ENCODE measurements at regions not wholly inside any gene's neighbourhood (a gene's known extent, or its start where the extent isn't known, plus 50 kb on each side); places are given as distances from the start of the nearest gene placed in this dataset.
"Not testable (repeated sequence)": the region's sequence is repeated elsewhere in the genome, so short reads cannot be mapped to it uniquely, and the experiment has no call there.

- ATAC-seq (ENCODE audit: poor library complexity) (no peak), DNase-seq (no peak)
- intact Hi-C loops (cut with DNase I): no loop called here
Measured at GRCh38 chr11:29244355-29244754, 772.5 kb downstream of the KCNA4 start.

- intact Hi-C loops (cut with DNase I): no loop called here
- DNase-seq (no peak), ATAC-seq (ENCODE audit: poor library complexity) (no peak)
Measured at GRCh38 chr11:29243616-29244015, 773.2 kb downstream of the KCNA4 start.

- intact Hi-C loops (cut with DNase I): no loop called here
- no peak for DNase-seq
- no peak for ATAC-seq (ENCODE audit: poor library complexity)
Measured at GRCh38 chr11:29231991-29232390, 784.8 kb downstream of the KCNA4 start.

DNA sequence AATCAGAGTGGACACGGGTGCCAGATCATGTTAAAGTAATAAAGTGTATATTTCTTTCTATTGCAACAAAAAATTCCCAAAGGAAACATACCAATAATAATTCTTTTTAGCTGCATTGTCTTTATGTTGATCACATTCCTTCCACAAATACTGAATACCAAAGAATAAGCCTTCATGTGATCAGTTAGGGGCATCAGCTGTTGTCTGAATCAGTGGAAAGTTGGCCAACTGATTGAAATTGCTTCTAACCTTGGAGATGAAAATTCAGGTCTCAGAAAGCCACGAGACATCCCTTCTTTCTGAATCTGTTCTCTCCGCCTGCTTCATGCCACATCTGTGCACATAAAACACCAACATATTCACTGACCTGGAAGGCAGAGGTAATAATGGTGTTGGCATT, 785.2 kb downstream of the KCNA4 start:
- DNase-seq (no peak), ATAC-seq (ENCODE audit: poor library complexity) (no peak)
- intact Hi-C loops (cut with DNase I): no loop called here

- DNase-seq: no peak
- intact Hi-C loops (cut with DNase I): no loop called here
- no peak for ATAC-seq (ENCODE audit: poor library complexity)
Measured at GRCh38 chr11:29227811-29228210, 789.0 kb downstream of the KCNA4 start.

DNA sequence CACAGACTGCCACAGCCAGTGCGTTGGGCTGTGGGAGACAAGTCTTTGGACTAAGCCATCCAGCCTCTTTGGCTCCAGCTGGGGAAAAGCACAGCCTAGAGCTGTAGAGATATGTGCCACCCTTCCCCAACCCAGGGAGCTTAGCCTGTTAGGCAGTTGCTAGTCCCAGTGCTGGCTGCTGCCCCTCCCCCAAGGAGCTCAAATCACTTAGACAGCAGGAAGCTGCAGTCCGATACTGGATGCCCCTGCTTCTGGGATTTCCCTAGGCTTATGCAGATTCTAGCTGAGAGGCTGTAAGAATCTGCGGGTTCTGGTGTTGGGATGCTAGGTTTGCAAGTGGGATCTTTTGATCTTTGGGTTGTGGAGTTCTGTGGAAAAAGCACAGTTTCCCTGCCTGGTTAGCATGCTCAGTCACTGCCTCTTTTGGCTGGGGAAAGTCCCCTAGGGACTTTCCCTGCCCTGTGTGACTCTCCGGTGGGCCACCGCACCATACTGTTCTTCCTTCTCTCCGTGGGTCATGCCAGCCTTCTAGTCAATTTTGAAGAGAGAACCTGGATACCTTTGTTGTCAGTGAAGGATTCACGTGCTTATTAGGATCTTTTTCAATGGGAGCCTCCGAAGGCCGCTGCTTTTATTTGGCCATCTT, 792.0 kb downstream of the KCNA4 start:
- ATAC-seq (ENCODE audit: poor library complexity): no peak
- intact Hi-C loops (cut with DNase I): no loop called here
- DNase-seq: peak; percentile 30

- ATAC-seq (ENCODE audit: poor library complexity); DNase-seq; intact Hi-C loops (cut with DNase I): not testable (repeated sequence)
Measured at GRCh38 chr11:29219531-29219930, 797.3 kb downstream of the KCNA4 start.

DNA sequence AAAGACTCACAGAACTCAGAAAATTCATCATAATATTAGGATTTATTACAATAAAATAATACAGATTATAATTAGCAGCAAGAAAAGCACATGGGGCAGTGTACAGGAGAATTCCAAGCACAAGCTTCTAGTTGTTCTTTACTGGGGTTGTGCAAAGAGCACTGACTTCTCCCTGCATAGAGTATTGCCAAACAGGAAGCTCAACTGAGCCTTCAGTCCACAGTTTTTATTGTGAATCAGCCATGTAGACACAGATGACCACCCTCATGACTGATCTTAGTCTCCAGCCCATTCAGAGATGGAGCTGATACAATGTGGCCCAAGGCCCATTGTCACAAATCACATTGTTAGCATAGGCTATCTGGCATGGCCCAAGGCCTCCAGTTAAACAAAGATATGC, 798.9 kb downstream of the KCNA4 start:
- intact Hi-C loops (cut with DNase I): no loop called here
- ATAC-seq (ENCODE audit: poor library complexity): no peak
- DNase-seq: no peak

DNA sequence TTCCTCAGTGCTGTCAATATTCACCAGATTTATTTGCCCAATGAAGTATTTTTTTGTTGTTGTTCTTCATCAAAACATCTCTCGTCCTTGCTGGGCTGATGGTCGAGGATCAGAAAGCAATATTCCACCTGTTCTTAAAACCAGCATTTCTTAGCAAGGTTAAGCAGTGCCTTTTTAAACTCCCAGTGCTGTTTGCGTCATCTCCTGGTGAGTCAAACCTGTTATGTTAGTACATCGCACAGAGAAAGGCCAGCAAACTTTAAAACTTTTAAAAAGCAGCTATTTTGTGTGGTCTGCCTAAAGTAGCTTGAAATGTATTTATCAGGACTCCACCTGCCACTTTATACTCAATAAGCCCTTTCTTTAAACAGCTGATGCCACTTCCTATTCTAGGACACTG, 802.0 kb downstream of the KCNA4 start:
- ATAC-seq (ENCODE audit: poor library complexity): no peak
- DNase-seq: no peak
- intact Hi-C loops (cut with DNase I): no loop called here

DNA sequence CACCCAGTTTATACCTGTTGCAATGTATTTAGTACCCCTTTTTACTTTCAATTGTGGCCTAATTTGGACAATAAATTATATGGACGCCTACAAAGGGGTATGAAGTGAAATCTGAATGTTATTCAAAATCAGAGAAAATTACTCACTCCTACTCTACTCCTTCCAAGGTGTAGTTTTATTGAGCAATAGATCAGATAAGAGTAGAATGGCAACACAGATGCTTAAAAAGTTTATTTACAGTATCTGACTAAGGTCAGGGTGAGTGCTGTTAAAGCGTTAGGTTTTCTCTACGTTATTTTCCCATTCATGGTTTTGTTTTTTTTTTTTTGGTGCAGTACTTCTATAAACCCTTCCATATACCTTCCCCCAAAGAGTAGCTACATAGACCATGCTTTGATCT, 805.6 kb downstream of the KCNA4 start:
- DNase-seq (no peak), ATAC-seq (ENCODE audit: poor library complexity) (no peak)
- intact Hi-C loops (cut with DNase I): no loop called here

DNA sequence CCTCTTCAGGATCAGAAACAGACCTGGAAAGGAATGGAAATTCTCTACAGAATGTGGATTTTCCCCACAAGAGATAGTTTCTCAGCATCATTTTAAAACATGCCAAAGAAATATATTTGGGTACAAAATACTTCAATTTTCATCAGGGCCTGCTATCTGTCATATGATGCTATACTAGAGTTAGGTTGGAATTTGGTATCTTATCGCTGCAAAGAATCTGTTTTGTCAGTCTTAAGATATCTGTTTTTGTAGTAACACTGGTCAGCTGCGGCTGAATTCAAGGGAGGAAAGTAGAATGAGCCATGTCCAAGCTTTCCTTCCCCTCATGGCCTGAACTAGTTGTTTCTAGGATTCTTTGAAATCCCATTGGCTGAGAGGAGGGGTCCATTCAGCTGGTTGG, 806.4 kb downstream of the KCNA4 start:
- intact Hi-C loops (cut with DNase I): no loop called here
- DNase-seq (no peak), ATAC-seq (ENCODE audit: poor library complexity) (no peak)

GRCh38 chr11:29208117-29208516, 808.7 kb downstream of the KCNA4 start:
- ATAC-seq (ENCODE audit: poor library complexity) (no peak), DNase-seq (no peak)
- intact Hi-C loops (cut with DNase I): no loop called here

GRCh38 chr11:29200791-29201562, 815.9 kb downstream of the KCNA4 start:
- DNase-seq (no peak), ATAC-seq (ENCODE audit: poor library complexity) (no peak)
- intact Hi-C loops (cut with DNase I): no loop called here

- DNase-seq: no peak
- ATAC-seq (ENCODE audit: poor library complexity): no peak
- intact Hi-C loops (cut with DNase I): no loop called here
Measured at GRCh38 chr11:29190313-29190712, 826.5 kb downstream of the KCNA4 start.

GRCh38 chr11:29187215-29187614, 829.6 kb downstream of the KCNA4 start:
- no peak for DNase-seq
- intact Hi-C loops (cut with DNase I): no loop called here
- ATAC-seq (ENCODE audit: poor library complexity): no peak

DNA sequence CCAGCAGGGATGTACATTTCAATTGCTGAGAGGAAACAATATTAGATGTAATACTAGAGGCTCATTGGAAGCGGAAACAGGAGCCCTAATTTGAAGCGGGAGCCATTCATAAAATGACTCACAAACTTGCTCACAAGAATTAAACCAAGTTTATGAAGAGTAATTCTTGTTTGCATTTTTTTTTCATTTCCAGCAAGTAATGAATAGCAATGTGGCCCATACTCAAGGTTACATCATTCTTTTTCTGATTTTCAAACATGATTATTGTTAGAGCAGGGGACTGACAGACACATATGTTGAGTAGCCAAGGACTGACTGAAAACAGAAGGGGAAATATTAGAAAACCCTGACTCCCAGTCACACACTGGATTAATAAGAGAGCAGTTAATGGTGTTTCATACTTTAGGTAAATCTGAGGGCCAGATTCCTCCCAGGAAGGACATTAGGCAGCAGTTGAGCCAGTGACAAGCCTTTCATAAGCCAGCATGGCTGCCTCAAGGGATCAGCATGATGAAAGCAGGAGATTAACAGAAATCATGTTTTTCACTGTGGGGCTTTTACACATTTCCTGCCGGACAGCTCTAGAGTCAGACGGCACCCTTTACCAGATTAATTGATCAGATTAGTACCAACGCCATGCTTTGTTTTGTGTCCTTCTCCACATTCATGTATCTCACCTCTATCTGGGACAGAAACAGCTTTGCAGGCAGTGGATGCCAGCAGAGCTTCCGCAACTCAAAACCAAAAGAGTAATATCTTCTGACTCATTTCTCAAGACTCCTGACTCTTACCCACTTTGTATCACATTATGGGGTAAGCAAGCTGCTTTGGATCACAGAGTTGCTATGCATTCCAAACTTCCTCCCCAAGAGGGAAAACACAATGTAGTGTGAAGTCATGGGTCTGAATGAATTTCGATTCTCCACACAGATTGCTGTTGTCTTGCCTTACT, 831.6 kb downstream of the KCNA4 start:
- ATAC-seq (ENCODE audit: poor library complexity) (peak; percentile 27), DNase-seq (no peak)
- intact Hi-C loops (cut with DNase I): no loop called here

GRCh38 chr11:29183301-29183700, 833.5 kb downstream of the KCNA4 start:
- DNase-seq (no peak), ATAC-seq (ENCODE audit: poor library complexity) (no peak)
- intact Hi-C loops (cut with DNase I): no loop called here

DNA sequence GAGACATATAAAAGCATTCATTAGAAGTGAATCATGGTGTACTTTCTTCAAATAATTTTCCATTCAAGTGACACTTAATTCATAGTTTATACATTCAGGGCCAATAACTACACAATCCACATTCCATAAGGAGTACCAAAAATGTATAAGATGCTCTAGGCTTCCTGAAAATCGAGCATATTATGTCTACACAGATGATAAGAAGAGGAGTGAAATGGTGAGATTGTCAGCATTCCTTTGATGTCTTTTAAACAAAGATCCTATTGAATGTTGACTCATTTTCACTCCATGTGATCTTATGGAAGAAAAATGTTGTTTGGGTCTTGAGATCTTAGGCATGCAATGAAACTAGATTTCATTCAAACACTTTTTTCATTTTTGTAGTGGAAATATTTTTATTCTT, 843.2 kb downstream of the KCNA4 start:
- intact Hi-C loops (cut with DNase I): no loop called here
- ATAC-seq (ENCODE audit: poor library complexity): no peak

GRCh38 chr11:29171360-29171950, 845.4 kb downstream of the KCNA4 start:
- intact Hi-C loops (cut with DNase I): no loop called here
- DNase-seq (no peak), ATAC-seq (ENCODE audit: poor library complexity) (no peak)

More for the DNA sequence above, 843.2 kb downstream of the KCNA4 start:
- DNase-seq: no peak
